ENCODE measurements at regions not wholly inside any gene's neighbourhood (a gene's known extent, or its start where the extent isn't known, plus 50 kb on each side); places are given as distances from the start of the nearest gene placed in this dataset.
"Not testable (repeated sequence)": the region's sequence is repeated elsewhere in the genome, so short reads cannot be mapped to it uniquely, and the experiment has no call there.

- H3K27me3 ChIP-seq (ENCODE audit: insufficient read depth, insufficient read length), result no peaks in the 10 kb centered on the region
- TF ChIP-seq SUZ12 (IDR thresholded peaks at IDR 0.05; ENCODE audit: extremely low read depth, insufficient read depth, insufficient read length) (no peak), ZNF274 (IDR thresholded peaks at IDR 0.05; ENCODE audit: low read depth, low read length) (no peak), YY1 (IDR thresholded peaks at IDR 0.05; ENCODE audit: insufficient read depth, insufficient read length) (no peak)
- no peak overlapping the region for H3K4me3 ChIP-seq (ENCODE audit: insufficient read length, low read depth)
- no peaks in the 10 kb centered on the region for H3K9me3 ChIP-seq (ENCODE audit: insufficient read depth, low read length)
- no peak overlapping the region for H3K9ac ChIP-seq (ENCODE audit: insufficient read length, low read depth)
- no peaks in the 10 kb centered on the region for H3K4me1 ChIP-seq (ENCODE audit: insufficient read depth, insufficient read length)
- H3K36me3 ChIP-seq (ENCODE audit: insufficient read depth, insufficient read length, low read length), result no peaks in the 10 kb centered on the region
- DNase-seq (ENCODE audit: low read depth, low spot score), result no peak
Measured at GRCh38 chrX:124426288-124427169, 80.2 kb downstream of the SH2D1A start.

GRCh38 chrX:124433186-124433585 lies 86.8 kb downstream of the SH2D1A start:
- no peak for DNase-seq (ENCODE audit: low read depth, low spot score)
- H3K9ac ChIP-seq (ENCODE audit: insufficient read length, low read depth), result no peak overlapping the region

DNA sequence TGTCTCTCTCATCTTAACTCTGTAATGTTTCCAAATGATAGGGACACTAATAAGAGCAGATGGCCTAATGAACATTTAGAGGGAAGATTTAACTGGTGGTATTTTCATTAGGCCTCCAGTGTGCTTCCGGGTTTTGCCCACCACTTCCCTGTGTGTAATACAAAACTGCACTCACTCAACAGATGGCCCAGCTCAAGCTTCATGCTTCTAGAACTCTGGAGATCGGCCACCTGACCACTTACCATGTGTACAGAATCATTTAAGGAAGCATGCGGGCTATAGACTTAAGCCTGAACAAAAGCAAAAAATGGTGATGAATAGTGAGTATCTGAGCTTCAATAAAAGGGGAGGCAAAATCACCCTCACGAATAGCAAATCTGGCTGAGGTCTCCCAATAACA lies 89.3 kb downstream of the SH2D1A start:
- no peaks in the 10 kb centered on the region for H3K27me3 ChIP-seq (ENCODE audit: insufficient read depth, insufficient read length)
- H3K36me3 ChIP-seq (ENCODE audit: insufficient read depth, insufficient read length, low read length), result no peaks in the 10 kb centered on the region
- no peak overlapping the region for H3K9ac ChIP-seq (ENCODE audit: insufficient read length, low read depth)
- TF ChIP-seq SUZ12 (IDR thresholded peaks at IDR 0.05; ENCODE audit: extremely low read depth, insufficient read depth, insufficient read length) (no peak), YY1 (IDR thresholded peaks at IDR 0.05; ENCODE audit: insufficient read depth, insufficient read length) (no peak), ZNF274 (IDR thresholded peaks at IDR 0.05; ENCODE audit: low read depth, low read length) (no peak)
- DNase-seq (ENCODE audit: low read depth, low spot score), result no peak
- H3K9me3 ChIP-seq (ENCODE audit: insufficient read depth, low read length), result no peaks in the 10 kb centered on the region
- no peak overlapping the region for H3K4me3 ChIP-seq (ENCODE audit: insufficient read length, low read depth)
- no peaks in the 10 kb centered on the region for H3K4me1 ChIP-seq (ENCODE audit: insufficient read depth, insufficient read length)

More at GRCh38 chrX:124433186-124433585, 86.8 kb downstream of the SH2D1A start:
- Histone ChIP-seq H3K27me3 (ENCODE audit: insufficient read depth, insufficient read length) (no peaks in the 10 kb centered on the region), H3K9me3 (ENCODE audit: insufficient read depth, low read length) (no peaks in the 10 kb centered on the region), H3K4me1 (ENCODE audit: insufficient read depth, insufficient read length) (no peaks in the 10 kb centered on the region), H3K4me3 (ENCODE audit: insufficient read length, low read depth) (no peak overlapping the region), H3K36me3 (ENCODE audit: insufficient read depth, insufficient read length, low read length) (no peaks in the 10 kb centered on the region)
- TF ChIP-seq ZNF274 (IDR thresholded peaks at IDR 0.05; ENCODE audit: low read depth, low read length) (no peak), YY1 (IDR thresholded peaks at IDR 0.05; ENCODE audit: insufficient read depth, insufficient read length) (no peak), SUZ12 (IDR thresholded peaks at IDR 0.05; ENCODE audit: extremely low read depth, insufficient read depth, insufficient read length) (no peak)

DNA sequence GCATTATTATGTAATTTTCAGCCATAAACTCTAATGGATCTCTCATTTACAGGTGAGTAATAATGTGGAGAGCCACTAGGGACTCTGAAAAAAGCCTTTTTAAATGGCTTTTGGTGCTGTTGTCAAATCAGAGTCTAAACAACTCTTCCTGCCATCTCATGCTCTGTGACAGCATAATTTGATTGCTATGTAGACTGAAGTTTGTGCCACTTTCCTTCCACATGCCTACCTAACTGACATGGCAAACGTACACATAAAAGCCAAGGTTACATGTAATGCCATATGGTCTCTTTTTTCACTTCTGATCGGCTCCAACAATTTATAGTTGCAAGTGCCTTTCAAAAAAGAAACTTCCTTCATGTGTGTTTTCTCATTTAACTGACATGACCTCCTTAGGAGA lies 94.3 kb downstream of the SH2D1A start:
- H3K4me1 ChIP-seq (ENCODE audit: insufficient read depth, insufficient read length), result no peaks in the 10 kb centered on the region
- TF ChIP-seq YY1 (IDR thresholded peaks at IDR 0.05; ENCODE audit: insufficient read depth, insufficient read length), result no peak
- TF ChIP-seq SUZ12 (IDR thresholded peaks at IDR 0.05; ENCODE audit: extremely low read depth, insufficient read depth, insufficient read length), result no peak
- no peak for TF ChIP-seq ZNF274 (IDR thresholded peaks at IDR 0.05; ENCODE audit: low read depth, low read length)
- H3K9ac ChIP-seq (ENCODE audit: insufficient read length, low read depth), result no peak overlapping the region
- no peak overlapping the region for H3K4me3 ChIP-seq (ENCODE audit: insufficient read length, low read depth)
- H3K27me3 ChIP-seq (ENCODE audit: insufficient read depth, insufficient read length), result no peaks in the 10 kb centered on the region
- H3K36me3 ChIP-seq (ENCODE audit: insufficient read depth, insufficient read length, low read length), result no peaks in the 10 kb centered on the region
- no peak for DNase-seq (ENCODE audit: low read depth, low spot score)
- no peaks in the 10 kb centered on the region for H3K9me3 ChIP-seq (ENCODE audit: insufficient read depth, low read length)

DNA sequence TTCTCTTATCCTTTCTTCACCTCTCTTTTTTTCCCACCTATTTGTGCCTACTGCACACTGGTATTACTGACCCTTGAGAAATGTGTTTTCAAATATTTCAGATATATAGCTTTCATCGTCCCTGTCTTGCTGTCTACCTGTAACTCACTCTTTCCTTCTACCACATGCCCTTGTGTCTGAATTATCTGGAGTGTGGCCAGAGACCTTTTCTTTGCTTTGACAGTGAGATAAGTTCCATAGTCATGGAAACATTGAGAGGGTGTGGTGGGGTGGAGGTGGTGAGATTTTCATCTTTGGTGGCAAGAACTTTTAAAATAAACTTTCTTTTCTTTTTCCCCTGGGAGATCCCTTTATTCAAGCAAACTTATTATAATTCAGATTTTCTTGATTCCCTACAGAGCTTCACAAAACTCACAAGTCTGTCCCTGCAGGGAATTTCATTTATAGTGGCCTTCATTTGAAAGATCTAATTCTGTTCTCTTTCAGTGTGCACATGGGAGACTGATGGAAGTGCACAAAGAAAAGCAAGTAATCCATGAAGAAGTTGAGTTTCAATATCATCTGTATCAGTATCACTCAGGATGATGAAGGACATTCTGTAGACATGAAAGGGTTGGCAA lies 95.7 kb downstream of the SH2D1A start:
- TF ChIP-seq YY1 (IDR thresholded peaks at IDR 0.05; ENCODE audit: insufficient read depth, insufficient read length) (no peak), ZNF274 (IDR thresholded peaks at IDR 0.05; ENCODE audit: low read depth, low read length) (no peak), SUZ12 (IDR thresholded peaks at IDR 0.05; ENCODE audit: extremely low read depth, insufficient read depth, insufficient read length) (no peak)
- H3K9me3 ChIP-seq (ENCODE audit: insufficient read depth, low read length), result no peaks in the 10 kb centered on the region
- H3K4me3 ChIP-seq (ENCODE audit: insufficient read length, low read depth), result no peak overlapping the region
- DNase-seq (ENCODE audit: low read depth, low spot score), result no peak
- H3K36me3 ChIP-seq (ENCODE audit: insufficient read depth, insufficient read length, low read length), result no peaks in the 10 kb centered on the region
- no peak overlapping the region for H3K9ac ChIP-seq (ENCODE audit: insufficient read length, low read depth)
- H3K27me3 ChIP-seq (ENCODE audit: insufficient read depth, insufficient read length), result no peaks in the 10 kb centered on the region
- no peaks in the 10 kb centered on the region for H3K4me1 ChIP-seq (ENCODE audit: insufficient read depth, insufficient read length)

- no peak for DNase-seq (ENCODE audit: low read depth, low spot score)
- Histone ChIP-seq H3K36me3 (ENCODE audit: insufficient read depth, insufficient read length, low read length) (no peaks in the 10 kb centered on the region), H3K9me3 (ENCODE audit: insufficient read depth, low read length) (no peaks in the 10 kb centered on the region), H3K4me3 (ENCODE audit: insufficient read length, low read depth) (no peak overlapping the region), H3K9ac (ENCODE audit: insufficient read length, low read depth) (no peak overlapping the region), H3K27me3 (ENCODE audit: insufficient read depth, insufficient read length) (no peaks in the 10 kb centered on the region), H3K4me1 (ENCODE audit: insufficient read depth, insufficient read length) (no peaks in the 10 kb centered on the region)
- TF ChIP-seq SUZ12 (IDR thresholded peaks at IDR 0.05; ENCODE audit: extremely low read depth, insufficient read depth, insufficient read length) (no peak), ZNF274 (IDR thresholded peaks at IDR 0.05; ENCODE audit: low read depth, low read length) (no peak), YY1 (IDR thresholded peaks at IDR 0.05; ENCODE audit: insufficient read depth, insufficient read length) (no peak)
Measured at GRCh38 chrX:124455966-124456365, 109.6 kb downstream of the SH2D1A start.

GRCh38 chrX:124459851-124460250 lies 113.5 kb downstream of the SH2D1A start:
- not testable (repeated sequence) for H3K36me3 ChIP-seq (ENCODE audit: insufficient read depth, insufficient read length, low read length); DNase-seq (ENCODE audit: low read depth, low spot score); H3K4me3 ChIP-seq (ENCODE audit: insufficient read length, low read depth); H3K9me3 ChIP-seq (ENCODE audit: insufficient read depth, low read length); H3K4me1 ChIP-seq (ENCODE audit: insufficient read depth, insufficient read length); H3K27me3 ChIP-seq (ENCODE audit: insufficient read depth, insufficient read length); H3K9ac ChIP-seq (ENCODE audit: insufficient read length, low read depth)
